ENCODE measurements at regions not wholly inside any gene's neighbourhood (a gene's known extent, or its start where the extent isn't known, plus 50 kb on each side); places are given as distances from the start of the nearest gene placed in this dataset.

- Histone ChIP-seq H3K36me3 (ENCODE audit: control insufficient read depth, insufficient read depth, low read length) (no peaks in the 10 kb centered on the region), H3K9me3 (ENCODE audit: control insufficient read depth, insufficient read depth, low read depth, low read length) (no peaks in the 10 kb centered on the region), H3K4me3 (ENCODE audit: low read depth in 2 of 2, low read length in 2 of 2) (no peak overlapping the region), H3K4me1 (ENCODE audit: control insufficient read depth, insufficient read depth, low read length) (no peaks in the 10 kb centered on the region), H3K27ac (ENCODE audit: low read length) (no peak overlapping the region), H3K27me3 (ENCODE audit: control insufficient read depth, insufficient read depth, low read length) (no peaks in the 10 kb centered on the region)
- in situ Hi-C loops (cut with HindIII; ENCODE audit: low pct_unique_long_range_greater_than_20kb, low sequenced_read_pairs): no loop called here
- POLR2A ChIA-PET: no interaction called here
- intact Hi-C loops (cut with micrococcal nuclease; ENCODE audit: unreplicated experiment): no loop called here
- no peak for ATAC-seq
- CTCF ChIA-PET: no interaction called here
- TF ChIP-seq SIN3A (IDR thresholded peaks at IDR 0.05; ENCODE audit: borderline replicate concordance, insufficient read depth, low read depth, low read length) (no peak), TCF7L2 (IDR thresholded peaks at IDR 0.05; ENCODE audit: low read depth, low read length) (no peak), CTCF (IDR thresholded peaks at IDR 0.05) (no peak), REST (IDR thresholded peaks at IDR 0.05; ENCODE audit: insufficient read depth in 1 of 2, low read depth in 2 of 2, low read length in 1 of 2) (no peak), POLR2AphosphoS5 (IDR thresholded peaks at IDR 0.05; ENCODE audit: low read depth, low read length) (no peak)
- no peak for DNase-seq (ENCODE audit: low read depth, low spot score)
- BruUV-seq (replicated peaks): no TSS peak
Measured at GRCh38 chr9:103755986-103756385, 338.1 kb upstream of the SMC2 start.

GRCh38 chr9:103757062-103757461 is 337.0 kb upstream of the SMC2 start:
- H3K9me3 ChIP-seq (ENCODE audit: control insufficient read depth, insufficient read depth, low read depth, low read length): no peaks in the 10 kb centered on the region
- intact Hi-C loops (cut with micrococcal nuclease; ENCODE audit: unreplicated experiment) (no loop called here), in situ Hi-C loops (cut with HindIII; ENCODE audit: low pct_unique_long_range_greater_than_20kb, low sequenced_read_pairs) (no loop called here)
- no peaks in the 10 kb centered on the region for H3K36me3 ChIP-seq (ENCODE audit: control insufficient read depth, insufficient read depth, low read length)
- H3K27me3 ChIP-seq (ENCODE audit: control insufficient read depth, insufficient read depth, low read length): no peaks in the 10 kb centered on the region
- DNase-seq (ENCODE audit: low read depth, low spot score): no peak
- POLR2A ChIA-PET: no interaction called here
- no peaks in the 10 kb centered on the region for H3K4me1 ChIP-seq (ENCODE audit: control insufficient read depth, insufficient read depth, low read length)
- no peak overlapping the region for H3K4me3 ChIP-seq (ENCODE audit: low read depth in 2 of 2, low read length in 2 of 2)
- no peak for TF ChIP-seq SIN3A (IDR thresholded peaks at IDR 0.05; ENCODE audit: borderline replicate concordance, insufficient read depth, low read depth, low read length)
- TF ChIP-seq CTCF (IDR thresholded peaks at IDR 0.05): no peak
- no peak for TF ChIP-seq POLR2AphosphoS5 (IDR thresholded peaks at IDR 0.05; ENCODE audit: low read depth, low read length)
- no peak for TF ChIP-seq TCF7L2 (IDR thresholded peaks at IDR 0.05; ENCODE audit: low read depth, low read length)
- TF ChIP-seq REST (IDR thresholded peaks at IDR 0.05; ENCODE audit: insufficient read depth in 1 of 2, low read depth in 2 of 2, low read length in 1 of 2): no peak
- H3K27ac ChIP-seq (ENCODE audit: low read length): no peak overlapping the region
- no TSS peak for BruUV-seq (replicated peaks)
- no peak for ATAC-seq
- CTCF ChIA-PET: no interaction called here
